HTR-8/SVneo (cell line): ENCODE measurements at regions not wholly inside any gene's neighbourhood (a gene's known extent, or its start where the extent isn't known, plus 50 kb on each side); places are given as distances from the start of the nearest gene placed in this dataset.
A peak's percentile ranks its signal among the peaks of the same experiment; 100 is the strongest.

Source experiments
- DNase-seq: peaks from one replicate; pipeline ENCODE4 v3.0.0; 2011; ENCODE audit warnings: low spot score, mixed read lengths; ENCODE audit not compliant: insufficient read length
- FAIRE-seq: peaks from 2 replicates; lab custom pipeline; 2011; peaks lifted over from hg19 to GRCh38; lab: Jason Lieb, UNC

GRCh38 chr11:18878211-18878610, 61.0 kb downstream of the MRGPRX1 start:
- DNase-seq (no peak), FAIRE-seq (no peak)

- DNase-seq (no peak), FAIRE-seq (no peak)
These were observed 73.3 kb downstream of the MRGPRX1 start for GRCh38 chr11:18865951-18866350.

GRCh38 chr11:18865261-18865660, 73.7 kb upstream of the PTPN5 start:
- FAIRE-seq (no peak), DNase-seq (no peak)

GRCh38 chr11:18853086-18853720, 61.6 kb upstream of the PTPN5 start:
- DNase-seq = peak; percentile 10
- FAIRE-seq = no peak

GRCh38 chr11:18849406-18849805, 57.8 kb upstream of the PTPN5 start:
- DNase-seq = no peak
- no peak for FAIRE-seq

GRCh38 chr11:18844753-18845367, 53.3 kb upstream of the PTPN5 start:
- no peak for FAIRE-seq
- DNase-seq = peak; percentile 30
